Activated naive CD8-positive, alpha-beta T cell treated with anti-CD3 and anti-CD28 coated beads, Interleukin-2, amount 10 ng/mL, durations not matched to agents 7 days and 5 days (primary cell): ENCODE measurements at regions not wholly inside any gene's neighbourhood (a gene's known extent, or its start where the extent isn't known, plus 50 kb on each side); places are given as distances from the start of the nearest gene placed in this dataset.

Source experiments
- ATAC-seq: fragments of 150-1000 bp; cut with Tn5 transposase; one replicate; pipeline ENCODE4 v1.10.0; 2021; ENCODE audit warnings: low read depth, moderate library complexity
- POLR2A ChIA-PET: fragments of 350-600 bp; sonication (Branson Sonifier 250); formaldehyde crosslinking; loops from one replicate; lab custom pipeline; 2021; ENCODE audit warnings: antibody characterized with exemption; lab: Charles Lee
- DNase-seq: peaks from one replicate; pipeline ENCODE4 v3.0.0; 2021
- H3K27ac Mint-ChIP-seq: one replicate; pipeline ENCODE4 v1.8.0; 2022; ENCODE audit warnings: mild to moderate bottlenecking, mixed read lengths
- H3K27me3 Mint-ChIP-seq: one replicate; pipeline ENCODE4 v1.8.0; 2022; ENCODE audit warnings: mild to moderate bottlenecking, moderate library complexity, mixed read lengths
- H3K36me3 Mint-ChIP-seq: one replicate; pipeline ENCODE4 v1.8.0; 2021; ENCODE audit warnings: mild to moderate bottlenecking, mixed read lengths
- H3K4me1 Mint-ChIP-seq: one replicate; pipeline ENCODE4 v1.8.0; 2021; ENCODE audit warnings: mixed read lengths
- H3K4me3 Mint-ChIP-seq: one replicate; pipeline ENCODE4 v1.8.0; 2022; ENCODE audit warnings: mild to moderate bottlenecking, moderate library complexity, mixed read lengths
- H3K9me3 Mint-ChIP-seq: one replicate; pipeline ENCODE4 v1.8.0; 2021; ENCODE audit warnings: mixed read lengths

DNA sequence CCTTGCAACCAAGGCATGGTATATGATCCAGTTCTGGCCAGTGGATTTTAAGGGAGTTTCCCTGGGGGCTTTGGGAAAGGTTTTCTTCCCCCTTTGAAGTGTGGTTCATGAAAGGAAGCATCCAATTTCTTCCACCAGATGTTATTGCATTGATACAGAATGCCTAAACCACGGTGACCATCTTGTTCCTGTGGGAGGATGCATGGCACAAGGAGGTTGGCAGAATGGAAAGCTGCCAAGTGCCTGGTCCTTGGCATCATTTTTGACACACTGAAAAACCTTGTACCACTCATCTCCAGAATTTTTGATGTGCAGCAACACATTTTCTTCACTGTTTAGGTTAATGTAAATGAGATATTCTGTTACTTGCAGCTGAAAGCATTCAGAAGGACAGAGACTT is 55.2 kb upstream of the CXCR4 start:
- peaks cover 2% of the 10 kb centered on the region for H3K9me3 Mint-ChIP-seq
- no peak for DNase-seq
- H3K27ac Mint-ChIP-seq, result no peak overlapping the region
- peaks cover 3% of the 10 kb centered on the region for H3K27me3 Mint-ChIP-seq
- POLR2A ChIA-PET, result no interaction called here
- H3K4me1 Mint-ChIP-seq, result peaks cover 5% of the 10 kb centered on the region
- H3K36me3 Mint-ChIP-seq, result peaks cover 9% of the 10 kb centered on the region
- H3K4me3 Mint-ChIP-seq, result no peak overlapping the region
- no peak for ATAC-seq

DNA sequence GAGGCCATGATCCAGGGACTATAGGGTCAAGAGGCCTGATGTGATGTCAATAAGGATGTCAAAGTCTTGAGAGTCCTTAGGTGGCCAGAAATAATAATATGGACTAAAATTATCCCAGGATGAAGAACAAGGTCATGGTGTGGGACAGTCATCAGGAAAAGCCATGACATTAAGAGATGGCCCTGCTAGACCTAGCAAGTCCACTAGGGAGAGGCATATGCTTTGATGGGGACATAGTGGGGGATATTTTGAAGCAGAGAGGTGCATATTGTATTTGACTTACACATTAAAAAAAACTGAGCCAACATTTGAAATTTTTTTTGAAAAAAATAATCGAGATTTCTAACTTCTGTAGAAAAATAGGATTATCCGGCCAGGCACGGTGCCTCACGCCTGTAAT is 53.3 kb upstream of the CXCR4 start:
- H3K9me3 Mint-ChIP-seq, result peaks cover 2% of the 10 kb centered on the region
- H3K4me1 Mint-ChIP-seq, result peaks cover 5% of the 10 kb centered on the region
- H3K36me3 Mint-ChIP-seq, result peaks cover 5% of the 10 kb centered on the region
- DNase-seq, result no peak
- H3K4me3 Mint-ChIP-seq, result no peak overlapping the region
- no peak for ATAC-seq
- H3K27me3 Mint-ChIP-seq, result peaks cover 3% of the 10 kb centered on the region
- POLR2A ChIA-PET, result no interaction called here
- no peak overlapping the region for H3K27ac Mint-ChIP-seq

- ATAC-seq, result no peak
- Mint-ChIP-seq H3K36me3 (peaks cover 2% of the 10 kb centered on the region), H3K4me3 (no peak overlapping the region), H3K27ac (no peak overlapping the region), H3K9me3 (peaks cover 2% of the 10 kb centered on the region), H3K27me3 (no peaks in the 10 kb centered on the region), H3K4me1 (peaks cover 5% of the 10 kb centered on the region)
- DNase-seq, result no peak
- POLR2A ChIA-PET, result no interaction called here
Measured at GRCh38 chr2:136168720-136169119, 50.8 kb upstream of the CXCR4 start.

DNA sequence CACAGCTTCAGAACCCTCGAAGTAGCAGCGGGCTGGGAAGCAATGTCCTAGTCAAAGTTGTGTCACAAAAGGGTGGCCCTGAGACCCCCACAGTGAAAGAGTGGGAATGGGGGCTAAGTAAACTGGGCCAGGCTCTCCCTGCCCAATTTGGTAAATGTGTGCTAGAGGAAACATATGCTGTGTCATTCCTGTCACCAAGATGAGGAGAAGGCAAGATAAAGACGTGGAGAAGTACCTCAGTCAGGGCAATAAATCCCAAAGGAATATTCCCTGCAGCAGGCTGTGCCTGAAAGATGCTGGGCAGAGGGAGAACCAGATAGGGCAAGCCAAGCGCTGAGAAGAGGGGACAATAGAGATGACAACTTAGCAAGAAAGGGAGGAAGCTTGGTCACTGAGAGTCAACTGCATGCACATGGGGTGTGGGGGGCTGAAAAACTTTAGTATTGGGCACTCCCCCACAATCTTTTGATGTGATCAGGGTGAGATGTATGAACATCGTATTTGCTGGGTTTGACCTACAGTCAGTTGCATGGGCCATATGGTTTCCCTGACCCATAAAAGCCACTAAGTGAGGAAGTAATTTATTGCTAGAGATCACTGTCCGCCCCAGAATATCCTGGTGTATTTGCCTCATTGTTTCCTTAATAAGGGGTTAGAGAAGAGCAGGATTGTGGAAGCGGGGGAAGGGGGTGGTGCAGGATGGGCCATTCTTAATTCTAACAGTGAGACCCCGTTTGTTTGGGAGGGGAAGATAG is 49.9 kb upstream of the CXCR4 start:
- H3K27ac Mint-ChIP-seq, result no peak overlapping the region
- DNase-seq, result no peak
- H3K4me3 Mint-ChIP-seq, result no peak overlapping the region
- ATAC-seq, result no peak
- H3K4me1 Mint-ChIP-seq, result peaks cover 5% of the 10 kb centered on the region
- no peaks in the 10 kb centered on the region for H3K27me3 Mint-ChIP-seq
- peaks cover 2% of the 10 kb centered on the region for H3K36me3 Mint-ChIP-seq
- POLR2A ChIA-PET, result no interaction called here
- peaks cover 2% of the 10 kb centered on the region for H3K9me3 Mint-ChIP-seq
